ENCODE measurements at regions not wholly inside any gene's neighbourhood (a gene's known extent, or its start where the extent isn't known, plus 50 kb on each side); places are given as distances from the start of the nearest gene placed in this dataset.

DNA sequence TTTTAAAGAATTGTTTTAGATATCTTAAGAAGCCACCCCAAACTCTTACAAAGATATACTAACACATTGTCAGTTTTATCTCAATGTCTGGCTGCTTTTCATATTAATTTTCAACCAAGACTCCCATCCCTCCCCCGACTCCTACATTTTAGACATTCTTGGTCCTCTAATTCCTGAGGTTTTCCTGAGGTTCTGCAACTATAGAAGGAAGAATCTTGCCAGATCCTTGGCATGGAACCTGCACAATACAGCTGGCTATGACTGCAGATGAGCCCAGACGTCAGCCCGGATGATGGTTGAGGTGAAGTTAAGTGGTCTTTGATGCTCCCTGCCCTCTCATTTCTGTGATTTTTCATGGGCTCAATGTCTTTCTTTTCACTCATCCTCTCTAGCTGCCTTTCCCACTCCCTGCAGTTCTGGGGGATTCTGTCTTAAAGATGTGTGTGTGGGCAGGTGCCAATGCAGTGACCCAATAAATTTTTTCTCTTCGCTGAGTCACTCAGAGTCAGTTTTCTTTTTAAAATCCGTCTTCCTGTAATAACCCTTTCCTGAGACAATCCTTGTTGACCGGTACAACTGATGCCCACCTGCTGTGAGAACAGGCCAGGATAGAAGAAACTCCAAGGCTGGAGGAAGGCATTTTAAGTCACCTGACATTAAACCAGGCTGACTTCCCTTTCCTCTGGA lies 237.8 kb upstream of the GAS1 start:
- Histone ChIP-seq H3K4me3 (ENCODE audit: low read length) (no peak overlapping the region), H3K4me1 (ENCODE audit: low read length) (no peaks in the 10 kb centered on the region), H3K9ac (ENCODE audit: low read length) (no peak overlapping the region), H3K9me3 (ENCODE audit: insufficient read depth, low read length) (peaks cover 4% of the 10 kb centered on the region; the same call in 1 of the 2 replicates), H2AFZ (ENCODE audit: low read depth, low read length) (no peak overlapping the region), H3K36me3 (replicated peaks; ENCODE audit: low read depth, low read length) (no peaks in the 10 kb centered on the region), H3K79me2 (ENCODE audit: low read length) (no peaks in the 10 kb centered on the region), H3K27me3 (ENCODE audit: low read depth, low read length) (no peaks in the 10 kb centered on the region), H3K4me2 (ENCODE audit: low read length) (no peak overlapping the region), H3K27ac (ENCODE audit: low read length) (no peak overlapping the region), H4K20me1 (ENCODE audit: insufficient read depth, low read length) (no peaks in the 10 kb centered on the region)
- TF ChIP-seq EZH2phosphoT487 (IDR thresholded peaks at IDR 0.05; ENCODE audit: low read depth) = no peak

DNA sequence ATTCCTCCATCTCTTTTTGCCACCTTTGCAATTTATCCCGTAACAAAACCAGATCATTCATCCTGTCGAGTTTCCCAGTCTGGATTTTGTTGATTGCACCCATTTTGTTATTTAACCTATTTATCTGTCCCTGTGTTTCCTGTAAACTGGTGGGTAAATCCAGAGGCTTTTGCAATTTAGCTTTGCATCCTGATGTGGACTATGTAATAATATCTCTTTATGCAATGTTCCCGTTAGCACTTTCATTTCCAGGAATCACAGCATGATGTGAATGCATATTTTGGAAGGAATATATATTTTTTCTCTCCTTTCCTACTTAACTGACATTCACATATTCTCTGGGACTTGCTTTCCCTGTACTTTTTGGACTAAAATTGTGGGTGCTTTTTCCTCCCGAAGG lies 240.3 kb upstream of the GAS1 start:
- Histone ChIP-seq H2AFZ (ENCODE audit: low read depth, low read length) (no peak overlapping the region), H3K4me1 (ENCODE audit: low read length) (no peaks in the 10 kb centered on the region), H3K79me2 (ENCODE audit: low read length) (no peaks in the 10 kb centered on the region), H3K36me3 (replicated peaks; ENCODE audit: low read depth, low read length) (no peaks in the 10 kb centered on the region), H3K4me2 (ENCODE audit: low read length) (no peak overlapping the region), H3K27me3 (ENCODE audit: low read depth, low read length) (no peaks in the 10 kb centered on the region), H4K20me1 (ENCODE audit: insufficient read depth, low read length) (no peaks in the 10 kb centered on the region), H3K9ac (ENCODE audit: low read length) (no peak overlapping the region), H3K9me3 (ENCODE audit: insufficient read depth, low read length) (peaks cover under 1% of the 10 kb centered on the region; the same call in 1 of the 2 replicates), H3K4me3 (ENCODE audit: low read length) (no peak overlapping the region), H3K27ac (ENCODE audit: low read length) (no peak overlapping the region)
- TF ChIP-seq, protein P1, sequence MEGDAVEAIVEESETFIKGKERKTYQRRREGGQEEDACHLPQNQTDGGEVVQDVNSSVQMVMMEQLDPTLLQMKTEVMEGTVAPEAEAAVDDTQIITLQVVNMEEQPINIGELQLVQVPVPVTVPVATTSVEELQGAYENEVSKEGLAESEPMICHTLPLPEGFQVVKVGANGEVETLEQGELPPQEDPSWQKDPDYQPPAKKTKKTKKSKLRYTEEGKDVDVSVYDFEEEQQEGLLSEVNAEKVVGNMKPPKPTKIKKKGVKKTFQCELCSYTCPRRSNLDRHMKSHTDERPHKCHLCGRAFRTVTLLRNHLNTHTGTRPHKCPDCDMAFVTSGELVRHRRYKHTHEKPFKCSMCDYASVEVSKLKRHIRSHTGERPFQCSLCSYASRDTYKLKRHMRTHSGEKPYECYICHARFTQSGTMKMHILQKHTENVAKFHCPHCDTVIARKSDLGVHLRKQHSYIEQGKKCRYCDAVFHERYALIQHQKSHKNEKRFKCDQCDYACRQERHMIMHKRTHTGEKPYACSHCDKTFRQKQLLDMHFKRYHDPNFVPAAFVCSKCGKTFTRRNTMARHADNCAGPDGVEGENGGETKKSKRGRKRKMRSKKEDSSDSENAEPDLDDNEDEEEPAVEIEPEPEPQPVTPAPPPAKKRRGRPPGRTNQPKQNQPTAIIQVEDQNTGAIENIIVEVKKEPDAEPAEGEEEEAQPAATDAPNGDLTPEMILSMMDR (IDR thresholded peaks at IDR 0.05; ENCODE audit: low read depth, low read length) = no peak
- no peak for TF ChIP-seq EZH2phosphoT487 (IDR thresholded peaks at IDR 0.05; ENCODE audit: low read depth)

DNA sequence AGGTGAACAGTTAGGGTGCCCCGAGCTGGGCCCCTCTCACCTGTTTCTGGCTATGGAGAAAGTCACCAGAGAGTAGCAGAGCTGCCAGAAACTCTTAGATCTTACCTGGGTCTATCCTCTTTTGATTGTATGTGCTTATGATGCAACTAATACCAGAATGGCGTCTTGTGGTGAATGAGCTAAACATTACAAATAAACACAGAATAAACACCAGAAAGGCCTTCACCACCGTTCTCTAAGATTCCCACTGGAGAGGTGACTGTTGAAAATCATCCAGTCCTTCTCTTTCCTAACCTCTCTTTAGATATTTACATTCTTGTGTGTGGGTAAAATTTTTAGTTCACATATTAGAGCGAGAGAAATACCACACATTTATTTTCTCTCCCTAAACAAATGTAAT lies 241.7 kb upstream of the GAS1 start:
- H2AFZ ChIP-seq (ENCODE audit: low read depth, low read length) = no peak overlapping the region
- no peaks in the 10 kb centered on the region for H3K9me3 ChIP-seq (ENCODE audit: insufficient read depth, low read length)
- no peak overlapping the region for H3K27ac ChIP-seq (ENCODE audit: low read length)
- H4K20me1 ChIP-seq (ENCODE audit: insufficient read depth, low read length) = no peaks in the 10 kb centered on the region
- H3K79me2 ChIP-seq (ENCODE audit: low read length) = no peaks in the 10 kb centered on the region
- H3K36me3 ChIP-seq (replicated peaks; ENCODE audit: low read depth, low read length) = no peaks in the 10 kb centered on the region
- no peak overlapping the region for H3K4me3 ChIP-seq (ENCODE audit: low read length)
- H3K4me2 ChIP-seq (ENCODE audit: low read length) = no peak overlapping the region
- H3K4me1 ChIP-seq (ENCODE audit: low read length) = no peaks in the 10 kb centered on the region
- no peak overlapping the region for H3K9ac ChIP-seq (ENCODE audit: low read length)
- no peaks in the 10 kb centered on the region for H3K27me3 ChIP-seq (ENCODE audit: low read depth, low read length)
- TF ChIP-seq EZH2phosphoT487 (IDR thresholded peaks at IDR 0.05; ENCODE audit: low read depth) = no peak
- TF ChIP-seq, protein P1 (IDR thresholded peaks at IDR 0.05; ENCODE audit: low read depth, low read length) = no peak

DNA sequence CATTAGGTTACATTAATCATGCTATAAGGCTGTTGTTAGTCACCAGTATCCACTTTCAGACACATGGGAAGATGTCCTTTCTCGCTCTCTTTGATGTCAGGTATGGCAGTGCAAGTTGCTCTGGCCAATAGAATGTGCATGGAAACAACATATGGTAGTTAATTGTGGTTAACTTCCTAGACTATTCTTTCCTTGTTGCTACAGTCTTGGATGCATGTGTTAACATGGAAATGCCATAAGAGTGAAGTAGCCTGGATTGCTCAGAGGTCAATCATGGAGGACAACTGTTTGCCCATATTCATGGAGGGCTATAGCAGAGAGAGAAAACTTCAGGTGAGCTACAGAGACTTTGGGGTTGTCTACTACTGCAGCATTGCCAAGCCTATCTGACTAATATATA lies 245.8 kb upstream of the GAS1 start:
- TF ChIP-seq EZH2phosphoT487 (IDR thresholded peaks at IDR 0.05; ENCODE audit: low read depth) = no peak
- TF ChIP-seq, protein P1 (IDR thresholded peaks at IDR 0.05; ENCODE audit: low read depth, low read length) = no peak
- Histone ChIP-seq H3K9ac (ENCODE audit: low read length) (no peak overlapping the region), H3K4me1 (ENCODE audit: low read length) (no peaks in the 10 kb centered on the region), H3K36me3 (replicated peaks; ENCODE audit: low read depth, low read length) (no peaks in the 10 kb centered on the region), H3K27ac (ENCODE audit: low read length) (no peak overlapping the region), H3K79me2 (ENCODE audit: low read length) (no peaks in the 10 kb centered on the region), H3K9me3 (ENCODE audit: insufficient read depth, low read length) (no peaks in the 10 kb centered on the region), H4K20me1 (ENCODE audit: insufficient read depth, low read length) (no peaks in the 10 kb centered on the region), H2AFZ (ENCODE audit: low read depth, low read length) (no peak overlapping the region), H3K27me3 (ENCODE audit: low read depth, low read length) (no peaks in the 10 kb centered on the region; the same call in 1 of the 2 replicates), H3K4me3 (ENCODE audit: low read length) (no peak overlapping the region), H3K4me2 (ENCODE audit: low read length) (no peak overlapping the region)
